Breast epithelium (tissue), 3 donors: ENCODE measurements at regions not wholly inside any gene's neighbourhood (a gene's known extent, or its start where the extent isn't known, plus 50 kb on each side); places are given as distances from the start of the nearest gene placed in this dataset.

Experiments used
- POLR2AphosphoS5 ChIP-seq, 3 donors: sonication (generic); formaldehyde crosslinking; IDR thresholded peaks; one replicate each; pipeline ENCODE4 v1.6.1; 2017; ENCODE audit warnings: antibody characterized with exemption in 3 of 3
- TF ChIP-seq, protein P1 (sequence below), 3 donors: fragments of 450-650 bp; IDR thresholded peaks; one replicate each; pipeline ENCODE4 v1.5.1; 2016 to 2017; ENCODE audit warnings: antibody characterized with exemption in 3 of 3, mild to moderate bottlenecking in 3 of 3, moderate library complexity in 3 of 3

DNA sequence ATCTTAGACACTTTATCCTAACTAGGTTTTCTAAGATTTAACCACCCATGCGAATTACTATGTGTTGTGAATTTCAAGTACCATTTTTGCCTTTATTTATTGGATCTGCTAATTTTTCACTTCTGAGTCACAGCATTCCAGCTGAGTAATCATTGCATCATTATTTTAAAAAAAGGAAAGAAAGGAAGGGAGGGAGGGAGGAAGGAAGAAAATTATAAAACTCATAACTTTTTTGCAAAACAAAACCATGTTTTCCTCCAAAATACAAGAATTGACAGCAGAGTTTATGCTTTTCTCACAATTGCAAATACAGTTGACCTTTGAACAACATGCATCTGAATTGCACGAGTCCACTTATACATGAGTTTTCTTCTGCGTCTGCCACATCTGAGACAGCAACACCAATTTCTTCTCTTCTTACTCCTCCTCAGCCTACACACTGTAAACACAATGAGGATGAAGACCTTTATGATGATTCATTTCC, 651.4 kb upstream of the NECTIN3 start:
- TF ChIP-seq POLR2AphosphoS5 (IDR thresholded peaks at IDR 0.05) = no peak
- TF ChIP-seq, protein P1, sequence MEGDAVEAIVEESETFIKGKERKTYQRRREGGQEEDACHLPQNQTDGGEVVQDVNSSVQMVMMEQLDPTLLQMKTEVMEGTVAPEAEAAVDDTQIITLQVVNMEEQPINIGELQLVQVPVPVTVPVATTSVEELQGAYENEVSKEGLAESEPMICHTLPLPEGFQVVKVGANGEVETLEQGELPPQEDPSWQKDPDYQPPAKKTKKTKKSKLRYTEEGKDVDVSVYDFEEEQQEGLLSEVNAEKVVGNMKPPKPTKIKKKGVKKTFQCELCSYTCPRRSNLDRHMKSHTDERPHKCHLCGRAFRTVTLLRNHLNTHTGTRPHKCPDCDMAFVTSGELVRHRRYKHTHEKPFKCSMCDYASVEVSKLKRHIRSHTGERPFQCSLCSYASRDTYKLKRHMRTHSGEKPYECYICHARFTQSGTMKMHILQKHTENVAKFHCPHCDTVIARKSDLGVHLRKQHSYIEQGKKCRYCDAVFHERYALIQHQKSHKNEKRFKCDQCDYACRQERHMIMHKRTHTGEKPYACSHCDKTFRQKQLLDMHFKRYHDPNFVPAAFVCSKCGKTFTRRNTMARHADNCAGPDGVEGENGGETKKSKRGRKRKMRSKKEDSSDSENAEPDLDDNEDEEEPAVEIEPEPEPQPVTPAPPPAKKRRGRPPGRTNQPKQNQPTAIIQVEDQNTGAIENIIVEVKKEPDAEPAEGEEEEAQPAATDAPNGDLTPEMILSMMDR (IDR thresholded peaks at IDR 0.05) = no peak
